ENCODE measurements at regions not wholly inside any gene's neighbourhood (a gene's known extent, or its start where the extent isn't known, plus 50 kb on each side); places are given as distances from the start of the nearest gene placed in this dataset.

DNA sequence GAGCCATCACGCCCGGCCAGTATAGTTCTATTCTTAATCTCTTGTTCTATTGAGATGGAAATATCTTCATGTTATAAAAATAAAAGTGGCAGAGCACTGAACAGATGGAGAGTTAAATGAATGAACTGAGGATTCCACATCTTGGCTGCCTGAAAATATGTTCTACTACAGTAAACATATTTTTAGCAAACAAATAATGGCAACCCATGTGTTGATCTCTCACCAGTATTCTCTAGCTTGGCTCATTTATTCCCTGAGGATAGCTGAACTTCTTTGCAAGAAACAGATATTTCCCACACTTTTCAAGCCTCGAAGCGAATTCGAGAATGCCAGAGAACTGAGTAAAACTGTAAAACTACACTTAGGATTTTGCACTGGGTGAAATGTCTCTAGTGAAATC, 58.9 kb downstream of the DIRAS3 start:
- DNase-seq (ENCODE audit: low read depth): no peak

DNA sequence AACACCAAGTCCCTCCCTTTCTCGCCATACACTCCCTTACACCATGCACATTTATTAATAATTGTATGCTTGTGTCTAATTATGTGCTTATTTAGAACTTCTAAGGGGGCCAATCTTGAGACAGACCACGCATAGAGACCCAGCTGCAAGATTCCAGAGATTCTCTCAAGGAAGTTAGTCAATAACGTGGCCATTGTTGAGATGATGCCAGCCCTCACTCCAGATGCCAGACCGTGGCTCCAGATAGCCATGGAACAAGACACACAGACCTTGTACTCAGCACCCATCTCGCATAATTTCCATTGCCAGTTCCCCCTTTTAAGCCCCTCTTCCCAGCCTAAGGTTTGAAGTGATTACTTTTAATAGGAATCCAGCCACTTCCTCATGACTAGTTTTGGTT, 62.4 kb downstream of the DIRAS3 start:
- peak; percentile 37 for DNase-seq (ENCODE audit: low read depth)

DNA sequence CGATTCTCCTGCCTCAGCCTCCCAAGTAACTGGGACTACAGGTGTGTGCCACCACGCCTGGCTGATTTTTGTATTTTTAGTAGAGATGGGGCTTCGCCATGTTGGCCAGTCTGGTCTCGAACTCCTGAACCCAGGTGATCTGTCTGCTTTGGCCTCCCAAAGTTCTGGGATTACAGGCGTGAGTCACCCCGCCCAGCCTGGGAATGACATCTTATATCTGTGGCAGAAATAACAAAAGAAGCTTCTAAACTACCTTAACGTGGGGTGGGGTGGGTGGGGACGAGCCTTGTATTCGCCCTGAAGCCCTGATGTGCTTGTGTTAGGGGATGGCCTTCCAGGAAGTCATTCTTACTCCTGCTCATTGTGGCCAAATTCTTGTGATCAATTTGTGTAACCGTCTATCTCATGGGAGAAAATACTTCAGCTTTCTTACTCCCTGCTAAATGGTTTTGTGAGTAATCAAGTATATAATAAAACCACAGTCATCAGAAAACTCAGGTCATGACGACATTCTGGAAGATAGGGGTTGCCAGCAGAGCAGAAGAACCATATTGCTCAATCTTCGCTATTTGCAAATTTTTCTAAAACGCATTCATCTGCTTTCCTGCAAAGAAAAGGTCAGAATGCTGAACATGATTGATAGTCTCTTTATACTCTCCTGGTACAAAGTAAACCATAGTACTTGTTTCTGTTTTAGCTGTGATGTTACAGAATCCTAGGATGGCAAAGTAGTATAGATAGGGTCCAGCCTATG, 63.2 kb downstream of the DIRAS3 start:
- DNase-seq (ENCODE audit: low read depth): peak; percentile 95

DNA sequence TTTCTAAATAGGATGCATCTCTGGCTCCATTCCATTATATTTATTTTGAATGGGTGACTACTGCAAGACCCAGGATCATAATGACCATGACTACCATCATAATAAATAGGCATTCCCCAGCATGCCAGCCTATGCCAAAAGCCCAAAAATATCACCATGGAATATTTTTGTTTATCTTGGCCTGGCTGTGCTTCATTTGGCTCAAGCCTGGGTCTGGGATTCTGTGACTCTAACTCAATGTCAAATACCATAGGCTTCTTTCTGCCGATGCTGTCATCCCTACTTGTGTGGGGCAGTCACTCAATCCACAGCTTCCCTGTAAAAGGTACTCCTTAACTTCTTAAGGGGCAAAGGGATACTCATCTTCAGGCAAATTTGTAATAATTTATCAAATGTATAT, 66.6 kb downstream of the DIRAS3 start:
- peak; percentile 47 for DNase-seq (ENCODE audit: low read depth)

DNA sequence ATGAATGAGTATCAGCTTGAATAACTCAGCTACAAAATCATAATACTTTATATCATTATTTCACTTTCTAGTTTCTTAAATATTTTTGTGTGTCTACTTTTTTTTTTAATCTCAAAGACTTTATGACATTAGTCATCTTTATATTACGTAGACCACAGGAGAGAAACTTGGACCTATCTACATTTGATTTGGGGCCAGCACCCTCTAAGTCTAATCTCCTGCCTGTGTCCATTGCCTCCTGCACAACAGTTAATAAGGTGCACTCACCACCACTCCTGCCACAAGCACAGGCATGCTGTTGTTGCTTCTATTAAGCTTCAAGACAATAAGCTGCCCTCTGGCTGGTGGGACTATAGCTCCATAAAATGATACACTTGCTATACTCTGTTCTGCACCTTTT, 70.4 kb downstream of the DIRAS3 start:
- DNase-seq (ENCODE audit: low read depth): no peak

DNA sequence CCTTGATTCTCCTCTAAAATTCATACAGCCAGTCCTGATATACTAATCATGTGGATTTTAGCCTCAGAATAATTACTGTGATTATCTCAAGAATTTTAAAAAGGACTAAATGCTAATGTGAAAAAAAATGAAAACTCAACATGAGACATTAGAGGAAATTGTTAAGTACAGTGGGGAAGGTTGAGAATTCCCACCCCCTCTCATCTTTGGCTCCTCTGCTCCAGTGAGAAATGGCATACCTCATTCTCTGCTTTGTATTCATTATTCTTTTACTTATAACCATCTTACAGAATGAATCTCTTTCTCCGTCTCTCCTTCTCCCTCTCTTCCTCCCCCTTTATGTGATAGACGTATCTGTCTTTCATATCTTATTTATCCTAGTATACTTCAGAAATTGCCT, 70.9 kb downstream of the DIRAS3 start:
- no peak for DNase-seq (ENCODE audit: low read depth)

DNA sequence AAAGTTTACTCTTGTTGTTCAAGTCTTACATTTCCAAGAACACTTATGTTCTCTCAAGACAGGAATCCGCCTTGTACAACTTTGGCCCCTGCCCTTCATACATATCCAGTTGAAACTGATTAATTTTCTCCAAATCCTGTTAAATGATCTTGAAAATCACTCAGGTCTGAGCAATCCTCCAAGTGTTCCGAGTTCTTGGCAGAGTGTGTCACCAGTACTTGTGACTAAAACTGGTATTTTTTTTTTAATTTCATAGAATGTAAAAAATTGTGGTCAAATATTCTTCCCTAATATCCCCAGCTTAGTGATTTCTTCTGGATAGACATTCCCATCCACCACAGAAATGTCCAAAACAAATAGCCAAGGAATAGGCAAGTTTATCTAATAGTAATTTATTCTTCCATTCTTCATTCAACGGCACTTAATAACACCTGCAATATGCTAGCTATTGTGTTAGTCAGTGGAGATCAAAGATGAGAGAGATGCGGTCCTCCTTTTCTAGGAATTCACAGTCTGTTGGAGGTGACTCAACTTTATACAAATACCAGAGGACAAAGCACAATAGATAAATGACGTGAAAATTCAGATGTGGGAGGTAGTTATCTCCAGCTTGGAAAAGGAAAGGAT, 71.4 kb downstream of the DIRAS3 start:
- peak; percentile 15 for DNase-seq (ENCODE audit: low read depth)

DNA sequence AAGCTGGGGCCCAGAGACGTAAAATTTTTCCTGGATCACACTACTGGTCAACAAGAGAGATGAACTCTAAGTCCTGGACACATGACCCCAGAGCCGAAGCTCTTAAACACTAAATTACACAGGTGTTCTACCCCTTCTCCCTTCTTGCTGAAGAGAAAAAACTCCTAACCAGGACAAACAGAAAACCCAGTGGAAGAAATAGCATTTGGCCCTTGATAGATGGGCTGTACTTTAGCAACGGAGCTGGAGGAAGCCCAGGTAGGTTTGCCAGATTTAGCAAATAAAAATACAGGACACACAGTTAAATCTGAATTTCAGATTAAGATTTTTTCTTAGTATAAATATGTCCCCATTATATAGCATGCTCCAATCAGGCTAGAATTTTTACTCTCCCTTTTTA, 72.7 kb downstream of the DIRAS3 start:
- no peak for DNase-seq (ENCODE audit: low read depth)

DNA sequence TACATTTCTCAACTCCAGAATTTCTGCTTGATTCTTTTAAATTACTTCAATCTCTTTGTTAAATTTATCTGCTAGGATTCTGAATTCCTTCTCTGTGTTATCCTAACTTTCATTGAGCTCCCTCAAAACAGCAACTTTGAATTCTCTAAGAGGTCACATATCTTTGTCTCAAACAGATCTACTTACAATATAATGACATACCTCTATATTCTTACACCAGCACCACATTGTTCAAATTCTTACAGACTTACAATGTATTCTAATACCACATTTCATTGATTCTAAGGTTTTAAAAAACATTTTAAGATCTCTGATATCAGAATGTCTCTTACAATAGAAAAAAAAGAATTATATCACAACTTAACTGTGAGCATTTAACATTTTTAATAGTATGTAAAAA, 77.4 kb downstream of the DIRAS3 start:
- no peak for DNase-seq (ENCODE audit: low read depth)

DNA sequence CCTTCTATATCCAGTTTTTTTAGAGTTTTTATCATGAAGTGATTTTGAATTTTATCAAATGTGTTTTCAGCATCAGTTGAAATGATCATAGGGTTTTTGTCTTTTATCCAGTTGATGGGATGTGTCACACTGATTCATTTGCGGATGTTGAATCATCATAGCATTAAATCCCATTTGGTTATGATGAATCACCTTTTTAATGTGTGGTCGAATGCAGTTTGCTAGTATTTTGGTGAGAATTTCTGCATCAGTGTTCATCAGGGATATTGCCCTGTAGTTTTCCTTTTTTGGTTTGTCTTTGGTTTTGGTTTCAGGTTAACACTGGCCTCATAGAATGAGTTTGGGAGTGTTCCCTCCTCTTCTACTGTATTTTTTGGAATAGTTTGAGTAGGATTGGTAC, 80.3 kb downstream of the DIRAS3 start:
- peak; percentile 18 for DNase-seq (ENCODE audit: low read depth)

DNA sequence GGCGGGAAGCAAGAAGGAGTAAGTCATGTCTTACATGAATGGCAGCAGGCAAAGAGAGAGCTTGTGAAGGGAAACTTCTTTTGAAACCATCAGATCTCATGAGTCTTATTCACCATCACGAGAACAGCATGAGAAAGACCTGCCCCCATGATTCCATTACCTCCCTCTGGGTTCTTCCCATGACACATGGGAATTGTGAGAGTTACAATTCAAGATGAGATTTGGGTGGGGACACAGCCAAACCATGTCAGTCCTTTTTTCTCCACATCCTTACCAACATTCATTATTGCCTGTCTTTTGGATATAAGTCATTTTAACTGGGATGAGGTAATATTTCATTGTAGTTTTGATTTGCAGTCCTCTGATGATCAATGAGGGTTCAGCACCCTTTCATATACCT, 81.0 kb downstream of the DIRAS3 start:
- no peak for DNase-seq (ENCODE audit: low read depth)

DNA sequence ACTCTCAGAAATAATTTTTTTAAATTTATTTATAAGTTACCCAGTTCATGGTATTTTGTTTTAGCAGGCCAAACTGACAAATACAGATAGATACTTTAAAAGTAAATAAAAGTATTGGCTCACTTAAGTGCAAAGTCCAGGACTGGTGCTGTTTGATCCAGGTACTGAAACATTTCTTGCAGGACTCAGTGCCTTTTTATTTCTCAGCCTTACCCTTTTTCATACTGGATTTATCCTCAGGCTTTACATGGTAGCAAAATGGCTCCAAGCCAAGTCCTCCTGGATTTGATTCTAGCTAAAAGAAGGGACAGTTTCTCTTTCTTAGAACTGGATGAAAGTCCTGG, 83.8 kb downstream of the DIRAS3 start:
- DNase-seq (ENCODE audit: low read depth): no peak

DNA sequence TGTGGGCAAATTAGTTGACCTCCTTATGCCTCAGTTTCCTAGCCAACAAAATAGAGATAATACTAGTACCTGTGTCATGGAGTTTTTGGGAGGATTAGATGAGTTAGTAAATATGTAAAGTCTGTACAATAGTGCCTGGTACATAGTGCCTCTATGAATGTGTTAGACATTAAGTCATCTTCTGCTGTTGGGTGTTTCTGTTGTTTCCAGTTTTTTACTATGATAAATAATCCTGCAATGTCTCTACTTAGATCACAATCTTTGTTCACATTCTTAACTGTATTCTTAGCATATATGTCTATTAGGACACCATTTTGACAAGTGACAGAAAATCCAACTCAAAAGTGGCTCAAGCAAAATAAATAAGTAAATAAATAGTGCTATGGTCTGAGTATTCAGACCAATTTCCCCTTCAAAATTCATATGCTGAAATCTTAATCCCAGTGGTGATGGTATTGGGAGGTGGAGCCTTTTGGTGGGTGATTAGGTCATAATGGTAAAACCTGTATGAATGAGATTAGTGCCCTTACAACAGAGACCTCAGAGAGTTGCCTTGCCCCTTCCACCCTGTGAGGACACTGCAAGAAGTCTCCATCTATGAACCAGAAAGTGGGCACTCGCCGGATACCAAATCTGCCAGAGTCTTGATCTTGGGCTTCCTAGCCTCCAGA, 84.3 kb downstream of the DIRAS3 start:
- no peak for DNase-seq (ENCODE audit: low read depth)

DNA sequence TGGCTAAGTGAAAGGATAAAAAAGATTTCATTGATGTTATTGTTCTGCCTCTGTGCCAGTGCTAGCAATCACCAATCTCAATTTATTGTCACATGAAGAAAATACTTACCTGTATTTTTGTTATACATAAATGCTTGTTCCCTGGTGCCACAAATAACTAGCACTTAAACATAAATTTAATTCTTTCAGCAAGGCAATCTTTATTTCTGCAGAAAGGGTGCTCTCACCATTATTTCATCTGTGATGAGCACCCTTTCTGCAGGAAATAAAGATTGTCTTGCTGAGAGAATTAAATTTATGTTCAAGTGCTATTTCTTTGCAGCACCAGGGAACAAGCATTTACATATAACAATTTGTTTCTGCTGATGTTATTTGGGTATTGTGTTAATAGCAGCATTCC, 87.2 kb downstream of the DIRAS3 start:
- DNase-seq (ENCODE audit: low read depth): no peak

DNA sequence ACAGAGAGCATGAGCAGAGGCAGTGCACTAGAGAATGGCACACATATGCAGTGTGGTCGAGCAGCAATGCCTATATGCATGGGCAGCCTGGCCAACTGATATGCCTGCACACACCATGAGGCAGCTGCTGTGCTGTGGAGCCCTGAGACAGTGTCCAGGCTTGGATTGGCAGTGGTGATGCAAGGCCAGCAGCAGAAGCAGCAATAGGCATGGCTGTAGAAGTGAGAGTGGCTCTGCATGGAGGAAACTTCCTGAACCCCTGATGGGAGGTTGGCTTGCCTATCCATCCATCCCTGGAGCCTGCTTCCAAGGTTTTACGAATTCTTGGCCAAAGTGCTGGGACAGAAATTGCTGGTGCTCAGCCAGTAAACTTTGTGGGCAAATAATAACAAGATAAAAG, 89.7 kb downstream of the DIRAS3 start:
- no peak for DNase-seq (ENCODE audit: low read depth)

DNA sequence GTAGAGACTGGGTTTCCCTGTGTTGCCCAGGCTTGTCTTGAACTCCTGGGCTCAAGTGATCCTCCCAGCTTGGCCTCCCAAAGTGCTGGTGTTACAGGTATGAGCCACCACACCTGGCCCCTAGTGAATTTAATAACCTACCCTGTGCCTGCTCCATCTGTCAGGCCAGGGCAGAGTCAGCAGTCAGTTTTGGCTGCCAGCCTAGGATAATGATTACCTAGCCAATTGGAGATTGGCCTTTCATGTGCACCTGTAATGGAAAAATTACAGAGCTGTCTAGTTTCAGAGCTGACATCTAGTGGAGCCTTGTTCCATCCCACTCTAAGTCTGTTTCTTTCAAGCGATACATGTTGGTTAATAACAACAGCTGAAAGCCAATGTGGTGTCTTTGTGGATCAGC, 92.0 kb downstream of the DIRAS3 start:
- DNase-seq (ENCODE audit: low read depth): no peak

DNA sequence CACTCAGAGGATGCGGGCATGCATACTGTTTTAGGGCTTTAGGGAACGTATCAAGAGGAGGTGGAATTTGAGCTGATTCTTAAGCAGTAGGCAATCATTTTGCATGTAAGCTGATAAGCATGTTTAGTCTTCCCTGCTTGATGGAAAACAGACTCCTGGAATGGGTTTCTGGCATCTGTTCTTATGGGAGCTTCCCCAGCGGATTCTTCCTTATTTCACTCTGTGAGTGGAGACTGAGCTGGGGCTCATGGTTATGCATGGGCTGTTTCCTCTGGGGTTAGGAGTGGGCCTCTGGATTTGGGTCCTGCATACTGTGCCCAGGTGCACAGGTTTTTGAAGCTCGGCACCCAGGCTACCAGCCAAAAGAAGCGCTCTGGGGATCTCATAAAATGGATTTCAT, 93.4 kb downstream of the DIRAS3 start:
- peak; percentile 58 for DNase-seq (ENCODE audit: low read depth)

DNA sequence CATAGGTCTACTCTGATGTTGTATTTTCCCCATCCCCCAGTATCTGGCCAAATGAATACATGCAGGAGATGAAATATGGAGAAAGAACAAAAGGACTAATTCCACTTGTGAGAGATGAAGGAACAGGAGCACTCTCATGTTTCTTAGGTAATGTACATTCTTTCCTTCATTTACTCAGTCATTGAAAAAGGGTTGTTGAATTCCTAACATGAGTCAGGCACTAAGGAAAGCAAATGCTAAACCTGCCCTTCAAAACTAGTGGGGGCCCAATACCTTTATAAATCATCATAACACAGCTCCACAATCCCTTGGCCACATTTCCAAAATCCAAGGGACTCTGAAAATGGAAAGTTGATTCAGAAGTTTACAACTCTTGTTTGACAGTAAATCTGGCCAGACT, 94.3 kb downstream of the DIRAS3 start:
- DNase-seq (ENCODE audit: low read depth): no peak

DNA sequence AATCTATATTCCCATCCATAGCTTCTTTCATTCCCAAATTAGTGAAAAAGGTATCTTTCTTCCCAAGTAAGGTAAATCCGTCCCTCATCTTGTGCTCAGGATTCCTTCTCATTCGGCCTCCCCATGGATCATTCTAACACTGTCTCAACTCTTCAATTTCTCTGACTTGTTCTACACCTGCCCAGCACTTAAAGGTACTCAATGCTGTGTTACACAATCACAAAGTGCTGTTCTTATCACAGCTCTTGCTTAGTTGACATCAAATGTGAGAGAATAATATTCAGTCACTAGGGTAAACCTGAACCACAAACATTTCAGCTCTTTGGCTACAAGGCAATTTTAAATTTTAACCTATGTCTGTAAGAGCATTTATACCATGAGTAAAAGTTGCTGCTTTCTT, 94.8 kb downstream of the DIRAS3 start:
- DNase-seq (ENCODE audit: low read depth): no peak

DNA sequence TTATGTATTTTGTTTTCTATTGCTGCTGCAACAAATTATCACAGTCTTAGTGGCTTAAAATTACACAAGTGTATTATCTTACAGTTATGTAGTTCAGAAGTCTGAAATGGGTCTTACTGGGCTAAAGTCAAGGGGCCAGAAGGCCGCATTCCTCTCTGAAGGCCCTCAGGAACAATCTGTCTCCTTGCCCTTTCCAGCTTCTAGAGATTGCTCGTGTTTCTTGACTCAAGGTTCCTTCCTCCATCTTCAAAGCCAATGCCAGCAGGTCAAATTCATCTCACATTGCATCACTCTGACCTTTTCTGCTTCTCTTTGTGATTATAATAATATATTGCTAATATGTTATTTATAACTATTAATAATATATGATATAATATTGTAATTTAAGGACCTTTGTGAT, 97.1 kb downstream of the DIRAS3 start:
- peak; percentile 64 for DNase-seq (ENCODE audit: low read depth)

DNA sequence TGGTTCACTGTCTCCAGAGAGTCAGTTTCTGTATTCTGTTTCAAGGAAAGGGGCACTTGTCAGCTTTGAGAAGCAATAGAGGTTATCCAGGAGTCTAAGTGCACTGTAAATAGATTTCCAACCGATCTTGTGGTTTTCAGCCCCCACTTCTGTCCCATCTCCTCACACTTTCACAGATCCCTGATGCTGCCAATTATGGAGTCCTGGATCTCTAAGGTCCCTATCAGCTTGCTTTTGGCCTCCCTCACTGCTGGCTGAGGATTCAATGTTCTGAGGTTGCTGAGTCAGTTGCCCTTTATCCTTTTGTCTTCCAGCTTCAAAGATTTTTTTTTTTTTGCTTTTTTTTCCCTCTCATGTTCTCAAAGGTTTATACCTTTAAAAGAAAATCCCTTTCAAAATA, 98.4 kb downstream of the DIRAS3 start:
- DNase-seq (ENCODE audit: low read depth): peak; percentile 24

DNA sequence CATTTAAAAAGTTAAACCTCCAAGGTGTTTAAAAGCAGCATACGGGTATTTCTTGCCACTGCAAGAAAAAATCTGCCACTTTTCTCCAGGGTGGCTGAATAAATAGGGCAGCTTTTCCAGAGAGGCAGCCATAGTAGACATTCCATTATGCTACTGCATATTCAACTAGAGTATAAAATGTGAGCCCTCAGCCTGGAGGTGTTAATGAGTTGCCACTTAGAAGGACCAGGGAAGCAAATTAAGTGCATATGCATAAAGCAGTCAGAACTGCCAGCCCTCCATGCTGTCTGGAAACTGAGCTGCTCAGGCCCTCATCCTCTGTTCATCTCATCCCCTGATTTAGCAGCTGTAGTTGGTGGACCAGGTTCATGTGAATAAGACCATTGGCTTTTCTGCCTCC, 99.4 kb downstream of the DIRAS3 start:
- DNase-seq (ENCODE audit: low read depth): no peak
